Type B pancreatic cell (in vitro differentiated cells): ENCODE measurements at regions not wholly inside any gene's neighbourhood (a gene's known extent, or its start where the extent isn't known, plus 50 kb on each side); places are given as distances from the start of the nearest gene placed in this dataset.

Experiments used
- DNase-seq: peaks from one replicate; pipeline ENCODE4 v3.0.0; 2021; ENCODE audit warnings: mixed read lengths; ENCODE audit not compliant: unreplicated experiment; ENCODE audit errors: extremely low spot score
- H3K27ac Mint-ChIP-seq: 2 replicates; pipeline ENCODE4 v1.8.0; 2021; ENCODE audit warnings: mild to moderate bottlenecking, mixed read lengths
- H3K27me3 Mint-ChIP-seq: 2 replicates; pipeline ENCODE4 v1.8.0; 2021; ENCODE audit warnings: mixed read lengths
- H3K36me3 Mint-ChIP-seq: 2 replicates; pipeline ENCODE4 v1.8.0; 2021; ENCODE audit warnings: mixed read lengths
- H3K4me1 Mint-ChIP-seq: one replicate; pipeline ENCODE4 v1.8.0; 2021; ENCODE audit warnings: mixed read lengths; ENCODE audit not compliant: unreplicated experiment
- H3K4me3 Mint-ChIP-seq: 2 replicates; pipeline ENCODE4 v1.8.0; 2021; ENCODE audit warnings: mild to moderate bottlenecking, mixed read lengths
- H3K9me3 Mint-ChIP-seq: 2 replicates; pipeline ENCODE4 v1.8.0; 2021; ENCODE audit warnings: mixed read lengths
- TF ChIP-seq, protein P1 (sequence below): fragments of 200-600 bp; sonication (generic); conservative IDR thresholded peaks from 2 replicates; pipeline ENCODE4 v1.5.0; 2021; ENCODE audit warnings: antibody characterized with exemption, mild to moderate bottlenecking

GRCh38 chr9:105846825-105847224, 152.5 kb downstream of the TMEM38B start:
- peaks cover 4% of the 10 kb centered on the region for H3K9me3 Mint-ChIP-seq
- no peak overlapping the region for H3K4me3 Mint-ChIP-seq

GRCh38 chr9:105850852-105851500, 156.6 kb downstream of the TMEM38B start:
- Mint-ChIP-seq H3K36me3 (no peaks in the 10 kb centered on the region), H3K4me1 (peaks cover 5% of the 10 kb centered on the region), H3K9me3 (peaks cover 4% of the 10 kb centered on the region), H3K27ac (no peak overlapping the region), H3K4me3 (no peak overlapping the region), H3K27me3 (no peaks in the 10 kb centered on the region)
- DNase-seq = no peak
- TF ChIP-seq, protein P1, sequence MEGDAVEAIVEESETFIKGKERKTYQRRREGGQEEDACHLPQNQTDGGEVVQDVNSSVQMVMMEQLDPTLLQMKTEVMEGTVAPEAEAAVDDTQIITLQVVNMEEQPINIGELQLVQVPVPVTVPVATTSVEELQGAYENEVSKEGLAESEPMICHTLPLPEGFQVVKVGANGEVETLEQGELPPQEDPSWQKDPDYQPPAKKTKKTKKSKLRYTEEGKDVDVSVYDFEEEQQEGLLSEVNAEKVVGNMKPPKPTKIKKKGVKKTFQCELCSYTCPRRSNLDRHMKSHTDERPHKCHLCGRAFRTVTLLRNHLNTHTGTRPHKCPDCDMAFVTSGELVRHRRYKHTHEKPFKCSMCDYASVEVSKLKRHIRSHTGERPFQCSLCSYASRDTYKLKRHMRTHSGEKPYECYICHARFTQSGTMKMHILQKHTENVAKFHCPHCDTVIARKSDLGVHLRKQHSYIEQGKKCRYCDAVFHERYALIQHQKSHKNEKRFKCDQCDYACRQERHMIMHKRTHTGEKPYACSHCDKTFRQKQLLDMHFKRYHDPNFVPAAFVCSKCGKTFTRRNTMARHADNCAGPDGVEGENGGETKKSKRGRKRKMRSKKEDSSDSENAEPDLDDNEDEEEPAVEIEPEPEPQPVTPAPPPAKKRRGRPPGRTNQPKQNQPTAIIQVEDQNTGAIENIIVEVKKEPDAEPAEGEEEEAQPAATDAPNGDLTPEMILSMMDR = no peak

More at GRCh38 chr9:105846825-105847224, 152.5 kb downstream of the TMEM38B start:
- no peaks in the 10 kb centered on the region for H3K27me3 Mint-ChIP-seq
- TF ChIP-seq, protein P1 = no peak
- no peaks in the 10 kb centered on the region for H3K36me3 Mint-ChIP-seq
- no peak overlapping the region for H3K27ac Mint-ChIP-seq
- DNase-seq = no peak
- peaks cover 6% of the 10 kb centered on the region for H3K4me1 Mint-ChIP-seq

- Mint-ChIP-seq H3K4me1 (peaks cover 5% of the 10 kb centered on the region), H3K27ac (no peak overlapping the region), H3K4me3 (no peak overlapping the region), H3K36me3 (no peaks in the 10 kb centered on the region), H3K27me3 (no peaks in the 10 kb centered on the region), H3K9me3 (peaks cover 4% of the 10 kb centered on the region)
- TF ChIP-seq, protein P1 = no peak
- DNase-seq = no peak
Observed at GRCh38 chr9:105854026-105854782, 159.9 kb downstream of the TMEM38B start.

DNA sequence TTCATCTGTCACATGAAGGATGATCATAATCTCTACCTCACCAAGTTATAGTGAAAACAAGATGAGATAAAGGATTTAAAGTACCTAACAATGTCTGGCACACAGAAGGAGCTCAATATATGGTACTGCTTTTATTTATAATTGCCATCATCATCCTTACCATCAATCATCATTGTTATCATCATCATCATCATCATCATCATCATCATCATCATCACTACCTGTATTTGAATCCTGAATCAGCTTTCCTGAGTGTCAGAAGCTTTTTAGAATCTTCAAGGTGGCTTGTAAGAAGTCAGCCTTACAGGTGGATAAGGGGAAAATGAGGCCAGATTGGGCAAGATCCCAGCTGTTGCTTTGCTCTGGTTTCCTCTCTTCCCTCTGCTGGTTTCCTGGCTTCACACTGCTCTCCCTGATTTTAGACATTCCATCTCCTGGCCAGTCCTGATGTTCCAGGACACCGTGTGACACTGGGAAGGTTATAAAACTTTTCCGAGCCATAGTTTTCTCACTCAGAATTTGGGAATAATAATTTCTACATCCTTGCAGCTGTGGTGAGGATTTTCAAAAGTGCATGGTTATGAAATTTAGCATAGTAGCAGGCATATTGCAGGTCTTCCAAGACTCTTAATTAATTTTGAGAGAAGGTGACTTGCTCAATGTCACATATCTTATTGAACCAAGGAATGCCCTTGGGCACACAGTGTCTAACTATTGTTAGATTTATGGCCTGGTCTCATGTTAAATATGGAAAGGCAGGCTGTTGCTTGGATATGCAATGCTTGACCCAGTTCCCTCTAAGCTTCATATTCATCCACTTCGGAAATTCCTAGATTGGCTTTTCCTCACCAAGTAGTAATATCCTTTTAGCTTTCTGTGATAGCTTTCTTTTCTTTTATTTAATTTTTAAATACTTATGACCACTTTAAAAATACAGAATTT, 160.7 kb downstream of the TMEM38B start:
- TF ChIP-seq, protein P1 = no peak
- no peak overlapping the region for H3K4me3 Mint-ChIP-seq
- H3K36me3 Mint-ChIP-seq = no peaks in the 10 kb centered on the region
- DNase-seq = no peak
- peaks cover 5% of the 10 kb centered on the region for H3K4me1 Mint-ChIP-seq
- no peak overlapping the region for H3K27ac Mint-ChIP-seq
- no peaks in the 10 kb centered on the region for H3K27me3 Mint-ChIP-seq
- peaks cover 4% of the 10 kb centered on the region for H3K9me3 Mint-ChIP-seq

GRCh38 chr9:105855987-105856386, 161.6 kb downstream of the TMEM38B start:
- DNase-seq = no peak
- Mint-ChIP-seq H3K4me1 (peaks cover 5% of the 10 kb centered on the region), H3K27ac (no peak overlapping the region), H3K27me3 (no peaks in the 10 kb centered on the region), H3K4me3 (no peak overlapping the region), H3K9me3 (no peaks in the 10 kb centered on the region), H3K36me3 (no peaks in the 10 kb centered on the region)
- TF ChIP-seq, protein P1 = no peak
